NCI-H345 treated with DMSO at 0.1 percent for 48 hours (cell line): ENCODE measurements at regions not wholly inside any gene's neighbourhood (a gene's known extent, or its start where the extent isn't known, plus 50 kb on each side); places are given as distances from the start of the nearest gene placed in this dataset.
"Not testable (repeated sequence)": the region's sequence is repeated elsewhere in the genome, so short reads cannot be mapped to it uniquely, and the experiment has no call there.

Experiments
- DNase-seq: peaks from one replicate; lab custom pipeline; 2025; ENCODE audit not compliant: unreplicated experiment; lab: John Stamatoyannopoulos, UW

- no peak for DNase-seq
Observed at GRCh38 chr3:139095803-139096466, 51.2 kb upstream of the PRR23C start.

DNA sequence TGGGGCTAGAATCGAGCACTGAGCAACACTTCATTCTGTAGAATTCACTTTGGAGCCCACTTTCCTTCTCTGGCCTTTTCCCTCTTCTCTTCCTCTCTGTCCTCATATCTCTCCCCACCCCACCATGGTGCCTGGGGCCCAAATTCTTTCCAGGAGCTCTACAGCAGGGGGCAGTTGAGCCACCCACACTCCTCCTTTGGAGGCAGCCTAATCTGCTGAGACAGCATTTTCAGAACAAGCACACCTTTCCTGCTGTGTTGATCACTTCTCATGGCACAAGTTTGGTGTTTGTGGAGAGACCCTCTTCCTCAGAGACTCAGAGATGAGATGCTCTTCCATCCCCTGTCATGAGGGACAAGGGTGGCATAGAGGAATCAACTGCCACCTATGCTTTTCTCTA is 52.0 kb upstream of the PRR23C start:
- no peak for DNase-seq

GRCh38 chr3:139098391-139098790 is 53.7 kb upstream of the PRR23C start:
- no peak for DNase-seq

GRCh38 chr3:139099968-139100817 is 55.5 kb upstream of the PRR23C start:
- no peak for DNase-seq

DNA sequence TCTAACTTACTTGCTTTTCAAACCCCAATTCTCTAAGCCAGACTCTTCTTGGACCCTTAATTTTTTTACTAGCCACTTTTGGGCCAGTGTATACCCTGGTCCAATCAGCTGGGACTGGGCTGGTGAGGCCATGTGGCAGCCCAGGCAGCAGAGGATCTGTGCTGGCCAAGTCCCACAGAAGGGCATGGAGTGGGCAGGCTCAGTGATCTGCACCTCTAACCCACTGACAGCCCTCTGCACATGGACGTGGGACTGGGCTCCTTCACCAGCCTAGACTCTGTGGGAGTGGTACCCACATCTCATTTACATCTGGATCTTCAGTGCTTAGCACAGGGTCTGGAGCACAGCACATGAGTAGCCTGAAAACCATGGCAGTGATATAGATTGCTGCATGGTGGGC is 56.1 kb upstream of the PRR23C start:
- DNase-seq: no peak

GRCh38 chr3:139101396-139101795 is 56.7 kb upstream of the PRR23C start:
- peak; percentile 24 for DNase-seq

- DNase-seq: no peak
Observed at GRCh38 chr3:139103484-139103883, 58.8 kb upstream of the PRR23C start.

DNA sequence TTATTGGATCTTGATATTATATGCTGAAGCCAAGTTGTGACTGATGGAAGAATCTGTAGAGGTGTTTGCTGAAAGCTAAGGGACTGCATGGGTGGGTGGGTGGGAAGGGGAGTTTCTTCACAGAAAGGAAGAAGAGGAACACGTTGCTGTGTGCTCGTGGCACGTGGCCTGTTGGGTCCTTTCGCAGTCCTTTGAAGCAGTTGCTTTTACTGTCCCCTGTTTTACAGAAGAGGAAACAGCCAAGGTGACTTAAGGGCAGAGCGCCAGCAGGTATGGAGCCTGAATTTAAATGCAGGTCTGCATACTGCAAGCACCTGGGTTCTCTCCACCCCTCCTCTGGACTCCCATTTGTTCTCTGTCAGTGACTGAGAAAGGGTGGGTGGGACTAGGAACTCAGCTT is 59.4 kb upstream of the PRR23C start:
- no peak for DNase-seq

DNA sequence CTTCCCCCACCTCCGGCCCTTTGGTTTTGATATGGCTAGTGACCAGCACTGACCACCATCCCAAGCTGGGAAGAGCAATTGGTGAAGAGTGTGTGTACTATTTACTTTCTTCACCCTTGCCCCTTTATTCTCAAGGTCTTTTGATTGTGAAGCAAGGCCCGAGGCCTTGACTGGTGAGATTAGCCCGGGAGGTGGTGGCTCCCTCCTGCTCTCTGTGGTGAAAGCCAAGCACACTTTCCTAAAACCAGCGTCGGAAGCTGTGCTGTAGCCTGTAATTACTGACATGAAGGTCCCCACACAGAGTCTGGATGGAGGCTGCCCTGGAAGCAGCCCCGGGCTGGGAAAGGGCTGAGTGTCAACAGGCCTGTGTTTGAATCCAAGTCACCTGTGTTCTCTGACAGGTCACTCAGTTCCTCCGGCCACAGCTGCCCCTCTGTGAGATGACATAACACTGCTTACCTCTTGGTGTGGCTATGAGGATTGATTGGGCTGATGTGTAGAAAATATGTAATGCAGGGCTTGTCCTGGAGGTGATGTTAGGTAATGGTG is 60.5 kb upstream of the PRR23C start:
- no peak for DNase-seq

GRCh38 chr3:139106013-139106932 is 61.6 kb upstream of the PRR23C start:
- DNase-seq: no peak

DNA sequence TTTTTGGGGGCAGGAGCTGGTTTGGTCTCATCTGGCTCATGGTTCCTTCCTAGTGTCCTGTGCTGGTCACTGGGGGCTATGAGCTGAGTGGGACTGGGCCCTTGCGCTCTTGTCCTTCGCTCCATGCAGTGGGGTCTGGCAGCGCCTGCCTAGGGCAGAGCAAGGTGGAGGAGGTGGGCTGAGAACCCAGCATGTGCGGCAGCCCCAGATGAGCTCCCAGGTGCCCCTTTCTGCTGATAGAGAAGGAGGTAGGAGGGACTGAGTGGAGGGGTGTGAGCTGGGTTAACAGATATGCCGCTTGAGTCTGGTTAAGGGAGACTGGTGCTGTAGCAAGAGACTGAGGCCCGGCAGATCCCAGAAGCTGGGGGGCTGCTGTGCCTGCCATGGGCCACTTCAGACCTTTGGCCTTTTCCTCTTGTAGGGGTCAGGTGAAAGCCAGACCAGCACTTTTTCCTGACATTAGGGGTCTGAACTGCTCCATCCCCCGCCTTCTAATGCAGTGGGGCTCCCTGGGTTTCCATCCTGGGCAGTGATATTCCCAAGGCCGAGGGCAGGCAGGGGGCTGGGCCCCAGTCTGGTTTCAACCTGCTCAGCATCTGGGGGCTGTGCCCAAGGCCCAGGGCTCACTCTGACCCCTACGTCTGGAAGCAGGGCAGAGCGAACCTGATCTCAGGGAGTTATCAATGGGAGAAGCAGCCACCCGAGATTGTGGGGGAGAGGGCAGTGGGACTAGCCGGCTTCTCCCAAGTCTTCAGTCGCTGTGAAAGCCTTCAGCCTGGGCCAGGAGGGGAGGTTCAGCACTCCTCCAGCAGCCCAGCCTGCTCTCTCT is 62.9 kb upstream of the PRR23C start:
- no peak for DNase-seq

DNA sequence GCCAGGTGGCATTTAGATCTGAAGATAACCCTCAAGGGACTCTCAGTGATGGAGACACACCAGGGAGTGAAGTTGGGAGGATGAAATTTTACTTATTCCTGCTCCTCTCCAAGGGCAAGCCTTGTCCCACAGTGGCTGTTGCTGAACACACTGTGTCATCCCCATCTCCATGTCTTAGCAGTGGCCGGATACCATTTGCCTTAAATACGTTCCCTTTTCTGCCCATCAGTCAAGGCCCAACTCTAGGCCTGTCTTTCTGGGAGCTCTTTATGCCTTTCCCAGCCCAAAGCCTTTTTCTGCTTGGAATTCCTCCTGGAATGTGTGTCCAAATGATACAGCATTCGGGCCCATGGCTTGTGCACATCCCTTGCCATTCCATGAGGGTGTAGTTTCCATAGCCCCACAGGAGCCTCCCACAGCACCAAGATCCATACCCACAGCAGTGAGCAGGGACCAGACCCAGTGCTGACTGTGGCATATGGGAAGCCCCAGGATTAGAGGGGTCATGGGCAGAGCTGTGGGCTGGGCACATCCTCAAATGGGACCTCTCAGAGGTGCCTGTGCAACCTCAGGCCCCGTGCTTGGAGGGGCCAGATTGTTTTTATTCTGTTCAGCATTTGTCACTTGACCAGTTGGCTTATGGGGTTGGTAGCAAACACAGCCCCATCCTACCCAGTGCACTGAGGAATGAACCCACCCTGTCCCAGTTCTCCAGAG is 63.7 kb upstream of the PRR23C start:
- DNase-seq: no peak

DNA sequence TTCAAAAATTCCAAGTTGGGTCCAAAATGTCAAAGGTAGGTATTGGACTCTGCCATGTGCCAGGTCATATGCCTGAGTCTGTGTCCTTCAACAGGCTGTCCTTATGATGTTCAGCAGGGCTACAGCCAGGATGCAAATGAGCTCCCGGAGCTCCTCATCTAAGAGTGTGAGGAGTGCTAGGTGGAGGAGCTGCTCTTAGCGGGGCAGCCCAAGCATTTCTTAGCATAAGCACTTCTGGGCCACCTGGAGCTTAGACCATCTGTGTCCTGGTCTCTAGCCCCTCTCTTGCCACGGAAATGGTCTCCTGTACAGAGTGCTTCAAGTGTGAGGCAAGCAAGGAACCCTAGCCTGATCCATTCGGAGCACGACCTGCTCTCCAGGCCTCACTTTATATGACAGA is 64.6 kb upstream of the PRR23C start:
- no peak for DNase-seq

- DNase-seq: no peak
Observed at GRCh38 chr3:139110072-139110830, 65.6 kb upstream of the PRR23C start.

DNA sequence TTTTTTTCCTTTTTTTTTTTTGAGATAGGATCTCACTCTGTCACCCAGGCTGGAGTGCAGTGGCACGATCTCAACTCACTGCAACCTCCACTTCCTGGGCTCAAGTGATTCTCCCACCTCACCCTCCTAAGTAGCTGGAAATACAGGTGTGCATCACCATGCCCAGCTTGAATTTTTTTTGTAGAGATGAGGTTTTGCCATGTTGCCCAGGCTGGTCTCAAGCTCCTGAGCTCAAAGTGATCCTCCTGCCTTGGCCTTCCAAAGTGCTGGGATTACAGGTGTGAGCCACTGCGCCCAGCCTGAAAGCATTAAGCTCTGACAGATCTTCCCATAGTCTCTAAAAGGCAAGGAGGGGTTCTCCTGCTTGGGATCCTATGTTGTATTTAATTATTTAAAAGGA is 66.2 kb upstream of the PRR23C start:
- DNase-seq: not testable (repeated sequence)

DNA sequence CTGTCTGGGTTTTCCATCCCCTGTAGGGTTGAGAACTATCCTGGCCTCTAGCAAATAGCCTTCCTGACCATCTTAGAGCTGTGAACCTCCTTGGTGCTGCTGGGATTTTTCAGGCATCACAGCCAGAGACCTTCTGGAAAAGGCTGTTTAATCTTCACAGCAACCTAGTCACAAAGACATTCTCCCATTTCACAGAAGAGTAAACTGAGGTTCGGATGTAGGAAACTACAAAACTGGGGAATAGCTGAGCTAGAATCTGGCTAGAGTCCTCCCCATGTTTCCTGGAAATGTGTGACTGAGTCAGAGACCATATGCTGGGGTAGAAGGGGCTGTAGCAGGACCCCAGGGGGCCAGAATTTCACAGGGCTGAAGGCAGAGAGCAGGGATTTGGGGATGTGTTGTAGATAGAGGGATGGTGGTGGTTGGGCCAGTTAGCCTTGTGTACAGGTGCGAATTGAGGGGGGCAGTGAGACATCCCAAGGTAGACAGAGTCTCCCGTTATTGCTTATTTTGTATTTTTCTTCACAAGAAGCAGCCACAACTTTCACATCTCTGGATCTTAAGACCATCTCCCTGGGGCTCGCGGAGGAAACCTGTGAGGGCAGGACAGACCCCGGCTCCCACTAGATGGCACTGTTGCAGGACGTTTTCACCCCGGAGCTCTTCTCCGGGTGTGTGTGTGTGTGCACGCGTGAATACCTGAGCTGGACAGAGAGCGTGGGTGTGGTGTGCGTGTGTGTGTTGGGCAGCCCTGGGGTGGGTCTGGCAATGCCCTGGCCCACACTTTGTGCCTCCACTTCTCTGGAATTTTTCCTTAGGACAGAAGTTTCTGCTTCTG is 66.9 kb upstream of the PRR23C start:
- DNase-seq: no peak

DNA sequence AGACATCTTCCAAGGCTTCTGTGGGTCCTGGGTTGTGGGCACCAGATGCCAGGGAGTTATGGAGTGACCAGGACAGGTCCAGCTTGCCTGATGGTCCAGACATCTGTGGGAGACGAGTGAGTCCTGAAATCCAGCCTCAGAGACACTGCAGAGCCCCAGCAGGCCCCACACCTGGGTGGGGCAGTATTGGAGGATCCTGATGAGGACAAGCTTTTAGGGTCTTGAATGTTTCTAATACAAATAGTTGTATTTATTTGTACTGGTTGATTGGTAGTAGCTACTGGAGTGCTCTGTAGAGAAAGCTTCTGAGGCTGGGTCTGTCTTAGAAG is 67.5 kb upstream of the PRR23C start:
- no peak for DNase-seq
